ENCODE measurements at regions not wholly inside any gene's neighbourhood (a gene's known extent, or its start where the extent isn't known, plus 50 kb on each side); places are given as distances from the start of the nearest gene placed in this dataset.
"Not testable (repeated sequence)": the region's sequence is repeated elsewhere in the genome, so short reads cannot be mapped to it uniquely, and the experiment has no call there.

DNA sequence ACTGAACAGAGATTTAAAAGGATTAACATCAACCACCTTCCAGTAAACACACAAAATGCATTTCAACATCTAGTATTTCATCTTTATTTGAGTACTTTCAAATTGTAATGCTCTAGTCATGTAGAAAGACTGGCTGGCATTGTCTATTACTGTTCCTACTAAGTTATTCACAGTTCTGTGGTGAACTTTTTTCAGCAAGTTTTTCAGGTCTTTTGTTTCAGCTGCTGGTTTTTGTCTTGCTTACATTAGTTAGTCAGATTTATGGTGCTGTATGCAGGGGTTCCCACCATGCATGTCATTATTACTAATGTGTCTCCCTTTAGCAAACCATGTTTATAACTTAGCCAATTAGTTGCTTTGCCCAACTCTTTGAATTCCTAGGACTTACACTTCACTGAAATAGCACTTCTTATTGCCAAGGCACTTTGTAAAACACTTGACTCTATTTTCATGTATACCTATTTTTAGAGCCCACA lies 253.4 kb upstream of the KITLG start:
- no peak overlapping the region for H3K4me2 ChIP-seq (ENCODE audit: low read length)
- H3K9me3 ChIP-seq (replicated peaks; ENCODE audit: low read length), result peaks cover 1% of the 10 kb centered on the region
- H3K27me3 ChIP-seq (ENCODE audit: control insufficient read depth, insufficient read depth, low read length), result no peaks in the 10 kb centered on the region
- H3K4me3 ChIP-seq (ENCODE audit: low read length), result no peak overlapping the region
- no peak overlapping the region for H3K9ac ChIP-seq (ENCODE audit: low read depth, low read length)
- H3K4me1 ChIP-seq (ENCODE audit: control insufficient read depth, insufficient read depth, low read length), result no peaks in the 10 kb centered on the region
- no peaks in the 10 kb centered on the region for H3K36me3 ChIP-seq (ENCODE audit: insufficient read depth, low read length)

DNA sequence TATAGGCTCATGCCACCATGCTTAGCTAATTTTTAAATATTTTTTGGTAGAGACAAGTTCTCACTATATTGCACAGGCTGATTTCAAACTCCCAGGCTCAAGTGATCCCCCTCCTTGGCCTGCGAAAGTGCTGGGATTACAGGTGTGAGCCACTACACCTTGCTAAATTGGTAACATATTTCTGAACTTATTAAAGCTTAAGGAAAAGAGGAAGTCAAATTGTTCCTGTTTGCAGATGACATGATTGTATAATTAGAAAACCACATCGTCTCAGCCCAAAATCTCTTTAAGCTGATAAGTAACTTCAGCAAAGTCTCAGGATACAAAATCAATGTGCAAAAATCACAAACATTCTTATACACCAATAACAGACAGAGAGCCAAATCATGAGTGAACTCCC lies 248.3 kb upstream of the KITLG start:
- not testable (repeated sequence) for H3K9ac ChIP-seq (ENCODE audit: low read depth, low read length); H3K27me3 ChIP-seq (ENCODE audit: control insufficient read depth, insufficient read depth, low read length); H3K4me2 ChIP-seq (ENCODE audit: low read length); H3K4me3 ChIP-seq (ENCODE audit: low read length); H3K9me3 ChIP-seq (replicated peaks; ENCODE audit: low read length); H3K4me1 ChIP-seq (ENCODE audit: control insufficient read depth, insufficient read depth, low read length); H3K36me3 ChIP-seq (ENCODE audit: insufficient read depth, low read length)

DNA sequence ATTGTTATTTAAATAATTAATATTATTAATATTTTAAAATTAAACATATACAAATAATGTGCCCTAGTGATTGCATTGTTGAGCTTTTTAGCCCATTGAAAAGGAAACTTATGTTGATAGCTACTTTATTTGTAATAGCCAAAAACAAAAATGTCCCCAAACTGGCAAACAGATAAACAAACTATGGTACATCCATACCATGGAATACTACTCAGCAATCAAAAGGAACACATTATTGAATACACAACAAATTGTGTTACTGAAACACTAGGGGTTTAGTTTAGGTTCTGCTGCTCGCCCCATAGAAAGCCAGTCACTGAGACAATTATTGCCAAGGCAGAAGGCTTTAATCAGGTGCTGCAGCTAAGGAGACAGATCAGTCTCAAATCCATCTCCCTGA lies 239.7 kb upstream of the KITLG start:
- no peak overlapping the region for H3K4me2 ChIP-seq (ENCODE audit: low read length)

DNA sequence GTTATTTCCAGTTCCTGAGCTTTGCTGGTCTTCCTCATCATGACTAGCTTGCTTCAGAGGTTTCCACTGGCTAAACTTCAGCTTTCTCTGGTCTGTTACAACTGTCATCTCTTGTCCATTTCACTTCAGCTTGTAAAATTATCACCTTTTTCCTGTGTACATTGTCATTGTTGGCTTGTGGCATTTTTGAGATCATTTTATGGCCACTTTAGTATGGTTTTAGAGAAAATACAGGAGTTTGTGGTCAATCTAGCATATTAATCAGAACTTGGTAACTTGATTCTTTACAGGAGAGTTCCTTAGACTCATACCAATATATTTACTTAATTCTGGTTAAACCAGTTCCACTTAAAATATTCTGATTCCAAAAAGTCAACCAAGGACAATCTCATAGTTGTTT lies 235.9 kb upstream of the KITLG start:
- Histone ChIP-seq H3K36me3 (ENCODE audit: insufficient read depth, low read length) (no peaks in the 10 kb centered on the region), H3K9me3 (replicated peaks; ENCODE audit: low read length) (no peaks in the 10 kb centered on the region), H3K27me3 (ENCODE audit: control insufficient read depth, insufficient read depth, low read length) (no peaks in the 10 kb centered on the region), H3K4me2 (ENCODE audit: low read length) (no peak overlapping the region), H3K4me1 (ENCODE audit: control insufficient read depth, insufficient read depth, low read length) (no peaks in the 10 kb centered on the region), H3K4me3 (ENCODE audit: low read length) (no peak overlapping the region), H3K9ac (ENCODE audit: low read depth, low read length) (no peak overlapping the region)

More for the DNA sequence above, 239.7 kb upstream of the KITLG start:
- Histone ChIP-seq H3K9me3 (replicated peaks; ENCODE audit: low read length) (no peaks in the 10 kb centered on the region), H3K4me1 (ENCODE audit: control insufficient read depth, insufficient read depth, low read length) (no peaks in the 10 kb centered on the region), H3K4me3 (ENCODE audit: low read length) (no peak overlapping the region), H3K9ac (ENCODE audit: low read depth, low read length) (no peak overlapping the region), H3K36me3 (ENCODE audit: insufficient read depth, low read length) (no peaks in the 10 kb centered on the region), H3K27me3 (ENCODE audit: control insufficient read depth, insufficient read depth, low read length) (no peaks in the 10 kb centered on the region)

GRCh38 chr12:88814779-88815178 lies 234.5 kb upstream of the KITLG start:
- Histone ChIP-seq H3K4me1 (ENCODE audit: control insufficient read depth, insufficient read depth, low read length) (no peaks in the 10 kb centered on the region), H3K27me3 (ENCODE audit: control insufficient read depth, insufficient read depth, low read length) (no peaks in the 10 kb centered on the region), H3K4me3 (ENCODE audit: low read length) (no peak overlapping the region), H3K9me3 (replicated peaks; ENCODE audit: low read length) (no peaks in the 10 kb centered on the region), H3K4me2 (ENCODE audit: low read length) (no peak overlapping the region), H3K9ac (ENCODE audit: low read depth, low read length) (no peak overlapping the region), H3K36me3 (ENCODE audit: insufficient read depth, low read length) (no peaks in the 10 kb centered on the region)

- Histone ChIP-seq H3K4me2 (ENCODE audit: low read length) (no peak overlapping the region), H3K9ac (ENCODE audit: low read depth, low read length) (no peak overlapping the region), H3K36me3 (ENCODE audit: insufficient read depth, low read length) (no peaks in the 10 kb centered on the region), H3K27me3 (ENCODE audit: control insufficient read depth, insufficient read depth, low read length) (no peaks in the 10 kb centered on the region), H3K4me3 (ENCODE audit: low read length) (no peak overlapping the region), H3K4me1 (ENCODE audit: control insufficient read depth, insufficient read depth, low read length) (no peaks in the 10 kb centered on the region), H3K9me3 (replicated peaks; ENCODE audit: low read length) (no peaks in the 10 kb centered on the region)
These were observed 232.3 kb upstream of the KITLG start for GRCh38 chr12:88812610-88813009.

- Histone ChIP-seq H3K9me3 (replicated peaks; ENCODE audit: low read length) (no peaks in the 10 kb centered on the region), H3K27me3 (ENCODE audit: control insufficient read depth, insufficient read depth, low read length) (no peaks in the 10 kb centered on the region), H3K4me2 (ENCODE audit: low read length) (no peak overlapping the region), H3K4me3 (ENCODE audit: low read length) (no peak overlapping the region), H3K4me1 (ENCODE audit: control insufficient read depth, insufficient read depth, low read length) (peaks cover 3% of the 10 kb centered on the region), H3K36me3 (ENCODE audit: insufficient read depth, low read length) (no peaks in the 10 kb centered on the region), H3K9ac (ENCODE audit: low read depth, low read length) (no peak overlapping the region)
These were observed 230.5 kb upstream of the KITLG start for GRCh38 chr12:88810806-88811205.

- not testable (repeated sequence) for H3K4me3 ChIP-seq (ENCODE audit: low read length); H3K9me3 ChIP-seq (replicated peaks; ENCODE audit: low read length); H3K36me3 ChIP-seq (ENCODE audit: insufficient read depth, low read length); H3K4me1 ChIP-seq (ENCODE audit: control insufficient read depth, insufficient read depth, low read length); H3K9ac ChIP-seq (ENCODE audit: low read depth, low read length); H3K27me3 ChIP-seq (ENCODE audit: control insufficient read depth, insufficient read depth, low read length); H3K4me2 ChIP-seq (ENCODE audit: low read length)
These were observed 229.6 kb upstream of the KITLG start for GRCh38 chr12:88809841-88810240.

DNA sequence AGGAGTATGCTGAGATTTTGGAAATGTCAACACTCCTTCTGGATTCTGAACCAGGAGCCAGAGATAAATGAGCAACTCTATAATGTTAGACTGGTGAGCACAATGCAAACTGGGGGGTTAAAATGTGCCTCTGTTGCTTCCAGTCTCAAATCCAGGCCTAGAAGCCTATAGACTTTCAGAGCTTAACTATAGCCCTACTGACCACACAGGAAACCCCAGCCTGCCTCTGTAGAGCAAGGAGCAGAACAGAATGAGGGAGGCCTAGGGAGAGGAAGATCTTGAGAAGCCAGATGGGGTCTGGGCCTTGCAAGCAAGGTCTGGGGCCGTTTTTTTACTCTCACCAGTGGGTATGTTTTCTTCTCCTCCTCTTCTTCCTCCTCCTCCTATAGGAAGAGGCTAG lies 225.4 kb upstream of the KITLG start:
- peak overlapping the region; percentile 61 for H3K9ac ChIP-seq (ENCODE audit: low read depth, low read length)
- no peaks in the 10 kb centered on the region for H3K9me3 ChIP-seq (replicated peaks; ENCODE audit: low read length)
- no peak overlapping the region for H3K4me3 ChIP-seq (ENCODE audit: low read length)
- H3K27me3 ChIP-seq (ENCODE audit: control insufficient read depth, insufficient read depth, low read length), result no peaks in the 10 kb centered on the region
- H3K36me3 ChIP-seq (ENCODE audit: insufficient read depth, low read length), result no peaks in the 10 kb centered on the region
- H3K4me1 ChIP-seq (ENCODE audit: control insufficient read depth, insufficient read depth, low read length), result peaks cover 11% of the 10 kb centered on the region
- peak overlapping the region; percentile 40 for H3K4me2 ChIP-seq (ENCODE audit: low read length)

DNA sequence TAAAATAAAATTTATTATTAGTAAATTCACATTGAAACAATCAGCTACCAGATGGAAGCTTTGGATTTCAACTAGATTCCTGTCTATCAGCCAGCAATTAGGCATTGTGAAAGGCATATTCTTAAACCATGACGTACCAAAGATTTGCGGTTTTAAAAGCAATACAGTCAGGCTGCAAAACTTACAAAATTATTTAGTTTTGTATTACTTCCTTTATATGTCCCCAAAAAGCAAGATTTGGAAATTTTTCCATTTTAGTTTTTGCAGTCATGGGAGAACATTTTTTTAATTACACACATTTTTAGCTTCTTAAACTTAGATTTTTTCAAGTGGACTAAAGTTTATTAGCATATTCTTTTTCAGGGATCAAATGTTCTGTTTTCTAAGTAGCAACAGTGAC lies 225.0 kb upstream of the KITLG start:
- H3K36me3 ChIP-seq (ENCODE audit: insufficient read depth, low read length), result no peaks in the 10 kb centered on the region
- H3K27me3 ChIP-seq (ENCODE audit: control insufficient read depth, insufficient read depth, low read length), result no peaks in the 10 kb centered on the region
- H3K9me3 ChIP-seq (replicated peaks; ENCODE audit: low read length), result no peaks in the 10 kb centered on the region
- peak overlapping the region; percentile 40 for H3K4me2 ChIP-seq (ENCODE audit: low read length)
- peaks cover 11% of the 10 kb centered on the region for H3K4me1 ChIP-seq (ENCODE audit: control insufficient read depth, insufficient read depth, low read length)
- H3K9ac ChIP-seq (ENCODE audit: low read depth, low read length), result peak overlapping the region; percentile 61
- no peak overlapping the region for H3K4me3 ChIP-seq (ENCODE audit: low read length)

- H3K4me2 ChIP-seq (ENCODE audit: low read length), result no peak overlapping the region
These were observed 221.9 kb upstream of the KITLG start for GRCh38 chr12:88802096-88802706.

DNA sequence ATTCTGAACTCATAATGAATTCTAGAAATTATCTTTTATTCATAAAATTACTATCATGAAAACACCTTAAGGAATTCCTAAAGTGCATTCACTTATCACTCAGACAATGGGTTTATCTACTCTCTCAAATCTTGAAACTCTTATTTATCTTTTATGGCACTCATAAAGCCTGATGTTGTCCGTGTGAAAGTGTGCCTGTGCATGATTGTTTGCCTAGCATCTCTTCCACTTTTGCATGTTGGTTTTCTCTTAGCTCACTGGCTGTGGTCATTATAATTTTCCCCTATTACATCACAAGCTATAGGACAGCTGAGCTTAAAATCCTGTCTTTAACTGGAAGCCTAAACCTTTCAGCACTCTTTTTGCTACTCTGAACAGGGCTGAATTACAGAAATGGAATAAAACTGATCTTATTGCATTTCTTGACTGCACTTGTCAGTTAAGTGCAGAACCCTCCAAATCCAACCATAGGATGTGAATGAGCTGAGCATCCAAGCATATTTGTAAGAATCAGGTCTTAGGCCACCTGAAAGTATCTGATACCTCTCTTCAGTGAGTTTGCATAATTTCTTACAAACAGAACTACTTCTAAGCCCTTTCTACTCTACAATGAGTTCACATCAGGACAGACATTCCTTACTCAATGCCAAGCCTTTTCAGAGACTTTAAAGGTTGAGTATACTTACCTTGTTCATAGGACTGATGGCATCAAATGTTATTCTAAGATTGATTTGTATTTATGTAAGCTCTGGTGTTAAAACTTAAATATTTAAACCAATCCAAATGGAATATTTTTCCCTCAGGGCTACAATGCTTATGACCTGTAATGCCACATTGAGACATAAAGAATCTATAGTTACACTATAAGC lies 221.2 kb upstream of the KITLG start:
- H3K4me1 ChIP-seq (ENCODE audit: control insufficient read depth, insufficient read depth, low read length), result peaks cover 11% of the 10 kb centered on the region
- H3K36me3 ChIP-seq (ENCODE audit: insufficient read depth, low read length), result no peaks in the 10 kb centered on the region
- no peak overlapping the region for H3K4me2 ChIP-seq (ENCODE audit: low read length)
- no peak overlapping the region for H3K4me3 ChIP-seq (ENCODE audit: low read length)
- H3K9ac ChIP-seq (ENCODE audit: low read depth, low read length), result no peak overlapping the region
- no peaks in the 10 kb centered on the region for H3K9me3 ChIP-seq (replicated peaks; ENCODE audit: low read length)
- H3K27me3 ChIP-seq (ENCODE audit: control insufficient read depth, insufficient read depth, low read length), result no peaks in the 10 kb centered on the region

More at GRCh38 chr12:88802096-88802706, 221.9 kb upstream of the KITLG start:
- Histone ChIP-seq H3K4me1 (ENCODE audit: control insufficient read depth, insufficient read depth, low read length) (peaks cover 11% of the 10 kb centered on the region), H3K9ac (ENCODE audit: low read depth, low read length) (no peak overlapping the region), H3K4me3 (ENCODE audit: low read length) (no peak overlapping the region), H3K36me3 (ENCODE audit: insufficient read depth, low read length) (no peaks in the 10 kb centered on the region), H3K27me3 (ENCODE audit: control insufficient read depth, insufficient read depth, low read length) (no peaks in the 10 kb centered on the region), H3K9me3 (replicated peaks; ENCODE audit: low read length) (no peaks in the 10 kb centered on the region)

All from skeletal muscle satellite cell (primary cell).